GM23338 (cell line): ENCODE measurements at regions not wholly inside any gene's neighbourhood (a gene's known extent, or its start where the extent isn't known, plus 50 kb on each side); places are given as distances from the start of the nearest gene placed in this dataset.

ENCODE experiments used
- EZH2 ChIP-seq: fragments of 200-600 bp; sonication (generic); IDR thresholded peaks from one replicate; pipeline ENCODE4 v1.8.0; 2017; ENCODE audit warnings: antibody characterized with exemption, mild to moderate bottlenecking, low read depth; ENCODE audit not compliant: unreplicated experiment
- EZH2phosphoT487 ChIP-seq: fragments of 200-600 bp; sonication (generic); IDR thresholded peaks from one replicate; pipeline ENCODE4 v1.8.1; 2018; ENCODE audit warnings: antibody characterized with exemption; ENCODE audit not compliant: unreplicated experiment
- NANOG ChIP-seq: IDR thresholded peaks from 2 replicates; pipeline ENCODE4 v1.6.1; 2016; ENCODE audit warnings: antibody characterized with exemption, borderline replicate concordance
- POLR2AphosphoS5 ChIP-seq: IDR thresholded peaks from 2 replicates; pipeline ENCODE4 v1.6.1; 2016; ENCODE audit warnings: antibody characterized with exemption, low read depth
- TF ChIP-seq, protein P1 (sequence below), 2 experiments: fragments of 200-600 bp in 1 of 2; sonication (generic) in 1 of 2; conservative IDR thresholded peaks; 2 replicates each; pipeline versions ENCODE4 v1.5.1 to v1.6.1; 2016 to 2017; ENCODE audit warnings: antibody characterized with exemption in 2 of 2, low read depth in 2 of 2, mild to moderate bottlenecking in 2 of 2, moderate library complexity in 1 of 2
- TF ChIP-seq, protein P2 (sequence below): IDR thresholded peaks from one replicate; pipeline ENCODE4 v1.6.1; 2018; ENCODE audit warnings: antibody characterized with exemption; ENCODE audit not compliant: unreplicated experiment

DNA sequence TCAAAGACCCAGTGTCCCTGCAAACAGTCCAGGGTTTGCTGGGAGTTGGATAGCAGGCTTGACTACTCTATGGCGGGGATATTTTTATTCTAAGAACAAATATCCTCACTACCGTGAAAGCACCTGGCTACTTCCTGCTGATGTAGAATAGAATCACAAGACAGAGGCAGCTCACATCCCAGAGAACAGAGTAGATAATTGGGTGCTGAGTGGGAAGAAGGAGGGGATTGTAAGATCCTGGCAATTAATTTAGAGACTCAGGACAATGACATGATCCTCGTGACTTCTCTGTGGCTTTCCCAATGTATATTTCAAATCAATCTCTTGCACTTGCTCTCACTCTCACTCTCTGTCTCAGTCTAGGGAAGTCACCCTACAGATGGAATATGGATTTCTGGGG, 341.9 kb upstream of the DCC start:
- TF ChIP-seq, protein P1, sequence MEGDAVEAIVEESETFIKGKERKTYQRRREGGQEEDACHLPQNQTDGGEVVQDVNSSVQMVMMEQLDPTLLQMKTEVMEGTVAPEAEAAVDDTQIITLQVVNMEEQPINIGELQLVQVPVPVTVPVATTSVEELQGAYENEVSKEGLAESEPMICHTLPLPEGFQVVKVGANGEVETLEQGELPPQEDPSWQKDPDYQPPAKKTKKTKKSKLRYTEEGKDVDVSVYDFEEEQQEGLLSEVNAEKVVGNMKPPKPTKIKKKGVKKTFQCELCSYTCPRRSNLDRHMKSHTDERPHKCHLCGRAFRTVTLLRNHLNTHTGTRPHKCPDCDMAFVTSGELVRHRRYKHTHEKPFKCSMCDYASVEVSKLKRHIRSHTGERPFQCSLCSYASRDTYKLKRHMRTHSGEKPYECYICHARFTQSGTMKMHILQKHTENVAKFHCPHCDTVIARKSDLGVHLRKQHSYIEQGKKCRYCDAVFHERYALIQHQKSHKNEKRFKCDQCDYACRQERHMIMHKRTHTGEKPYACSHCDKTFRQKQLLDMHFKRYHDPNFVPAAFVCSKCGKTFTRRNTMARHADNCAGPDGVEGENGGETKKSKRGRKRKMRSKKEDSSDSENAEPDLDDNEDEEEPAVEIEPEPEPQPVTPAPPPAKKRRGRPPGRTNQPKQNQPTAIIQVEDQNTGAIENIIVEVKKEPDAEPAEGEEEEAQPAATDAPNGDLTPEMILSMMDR (conservative IDR thresholded peaks at IDR 0.05; ENCODE audit: low read depth in 2 of 2): no peak
- no peak for TF ChIP-seq EZH2
- TF ChIP-seq, protein P2, sequence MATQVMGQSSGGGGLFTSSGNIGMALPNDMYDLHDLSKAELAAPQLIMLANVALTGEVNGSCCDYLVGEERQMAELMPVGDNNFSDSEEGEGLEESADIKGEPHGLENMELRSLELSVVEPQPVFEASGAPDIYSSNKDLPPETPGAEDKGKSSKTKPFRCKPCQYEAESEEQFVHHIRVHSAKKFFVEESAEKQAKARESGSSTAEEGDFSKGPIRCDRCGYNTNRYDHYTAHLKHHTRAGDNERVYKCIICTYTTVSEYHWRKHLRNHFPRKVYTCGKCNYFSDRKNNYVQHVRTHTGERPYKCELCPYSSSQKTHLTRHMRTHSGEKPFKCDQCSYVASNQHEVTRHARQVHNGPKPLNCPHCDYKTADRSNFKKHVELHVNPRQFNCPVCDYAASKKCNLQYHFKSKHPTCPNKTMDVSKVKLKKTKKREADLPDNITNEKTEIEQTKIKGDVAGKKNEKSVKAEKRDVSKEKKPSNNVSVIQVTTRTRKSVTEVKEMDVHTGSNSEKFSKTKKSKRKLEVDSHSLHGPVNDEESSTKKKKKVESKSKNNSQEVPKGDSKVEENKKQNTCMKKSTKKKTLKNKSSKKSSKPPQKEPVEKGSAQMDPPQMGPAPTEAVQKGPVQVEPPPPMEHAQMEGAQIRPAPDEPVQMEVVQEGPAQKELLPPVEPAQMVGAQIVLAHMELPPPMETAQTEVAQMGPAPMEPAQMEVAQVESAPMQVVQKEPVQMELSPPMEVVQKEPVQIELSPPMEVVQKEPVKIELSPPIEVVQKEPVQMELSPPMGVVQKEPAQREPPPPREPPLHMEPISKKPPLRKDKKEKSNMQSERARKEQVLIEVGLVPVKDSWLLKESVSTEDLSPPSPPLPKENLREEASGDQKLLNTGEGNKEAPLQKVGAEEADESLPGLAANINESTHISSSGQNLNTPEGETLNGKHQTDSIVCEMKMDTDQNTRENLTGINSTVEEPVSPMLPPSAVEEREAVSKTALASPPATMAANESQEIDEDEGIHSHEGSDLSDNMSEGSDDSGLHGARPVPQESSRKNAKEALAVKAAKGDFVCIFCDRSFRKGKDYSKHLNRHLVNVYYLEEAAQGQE: no peak
- no peak for TF ChIP-seq POLR2AphosphoS5
- no peak for TF ChIP-seq NANOG
- TF ChIP-seq EZH2phosphoT487: no peak
